GM19239 (cell line): ENCODE measurements at regions not wholly inside any gene's neighbourhood (a gene's known extent, or its start where the extent isn't known, plus 50 kb on each side); places are given as distances from the start of the nearest gene placed in this dataset.
"Not testable (repeated sequence)": the region's sequence is repeated elsewhere in the genome, so short reads cannot be mapped to it uniquely, and the experiment has no call there.

Source experiments
- DNase-seq: peaks from one replicate; pipeline ENCODE4 v3.0.0; 2011; ENCODE audit warnings: low spot score; ENCODE audit not compliant: insufficient read length
- FAIRE-seq: peaks from 2 replicates; lab custom pipeline; 2011; peaks lifted over from hg19 to GRCh38; lab: Jason Lieb, UNC

GRCh38 chr22:48513929-48514328 lies 1313.7 kb downstream of the BRD1 start:
- FAIRE-seq = no peak

GRCh38 chr22:48513446-48513845 lies 1314.2 kb downstream of the BRD1 start:
- FAIRE-seq = no peak
- DNase-seq = no peak

More at GRCh38 chr22:48513929-48514328, 1313.7 kb downstream of the BRD1 start:
- no peak for DNase-seq

DNA sequence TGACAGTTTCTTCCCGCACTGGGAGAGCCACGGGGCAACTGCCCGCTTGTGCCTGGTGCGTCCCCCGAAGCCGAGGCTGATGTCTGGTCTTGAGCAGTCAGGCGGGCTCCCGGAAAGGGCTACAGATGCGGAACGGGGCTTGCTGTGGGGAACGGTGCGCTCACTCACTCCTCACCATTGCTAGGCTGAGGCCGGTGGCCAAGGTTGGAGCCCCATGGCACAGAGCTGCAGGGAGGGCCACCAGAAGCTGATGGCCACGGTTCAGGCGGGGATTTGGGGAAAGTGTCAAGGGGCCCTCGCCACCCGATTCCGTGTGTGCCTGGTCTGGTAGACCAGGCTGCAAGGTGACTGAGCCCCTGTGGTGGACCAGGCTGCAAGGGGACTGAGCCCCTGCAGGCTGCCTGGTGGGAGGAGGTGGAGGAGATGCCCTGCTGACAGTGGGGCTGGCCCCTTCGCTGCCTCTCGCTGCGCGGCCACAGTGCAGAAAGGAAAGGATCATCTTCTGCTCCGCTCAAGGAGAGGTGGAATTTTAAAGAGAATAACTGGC lies 1315.8 kb downstream of the BRD1 start:
- no peak for FAIRE-seq
- DNase-seq = no peak

GRCh38 chr22:48511211-48511610 lies 1316.5 kb downstream of the BRD1 start:
- FAIRE-seq = no peak
- DNase-seq = no peak

DNA sequence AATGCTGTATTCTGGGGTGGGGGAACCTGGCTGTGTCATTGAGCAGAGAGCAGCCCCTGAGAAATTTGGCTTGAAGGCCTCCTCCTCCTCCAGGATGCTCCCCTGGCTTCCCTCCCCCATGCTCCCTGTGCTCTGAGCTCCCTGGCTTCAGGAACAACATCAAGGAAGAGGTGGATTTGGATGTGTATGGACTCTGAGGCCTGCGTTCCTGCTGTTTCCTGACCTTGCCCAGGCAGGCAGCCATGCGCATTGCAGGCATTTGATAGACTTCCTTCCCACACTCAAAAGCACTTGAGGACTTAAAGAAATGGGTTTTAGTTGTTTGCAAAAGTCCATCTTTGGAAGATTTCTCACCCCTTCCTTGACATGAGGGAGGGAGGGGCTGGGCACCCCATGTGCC lies 1317.1 kb downstream of the BRD1 start:
- no peak for DNase-seq
- FAIRE-seq = no peak

- FAIRE-seq = no peak
Observed at GRCh38 chr22:48507595-48508350, 1319.9 kb downstream of the BRD1 start.

GRCh38 chr22:48507171-48507570 lies 1320.5 kb downstream of the BRD1 start:
- FAIRE-seq = no peak

More at GRCh38 chr22:48507595-48508350, 1319.9 kb downstream of the BRD1 start:
- no peak for DNase-seq

DNA sequence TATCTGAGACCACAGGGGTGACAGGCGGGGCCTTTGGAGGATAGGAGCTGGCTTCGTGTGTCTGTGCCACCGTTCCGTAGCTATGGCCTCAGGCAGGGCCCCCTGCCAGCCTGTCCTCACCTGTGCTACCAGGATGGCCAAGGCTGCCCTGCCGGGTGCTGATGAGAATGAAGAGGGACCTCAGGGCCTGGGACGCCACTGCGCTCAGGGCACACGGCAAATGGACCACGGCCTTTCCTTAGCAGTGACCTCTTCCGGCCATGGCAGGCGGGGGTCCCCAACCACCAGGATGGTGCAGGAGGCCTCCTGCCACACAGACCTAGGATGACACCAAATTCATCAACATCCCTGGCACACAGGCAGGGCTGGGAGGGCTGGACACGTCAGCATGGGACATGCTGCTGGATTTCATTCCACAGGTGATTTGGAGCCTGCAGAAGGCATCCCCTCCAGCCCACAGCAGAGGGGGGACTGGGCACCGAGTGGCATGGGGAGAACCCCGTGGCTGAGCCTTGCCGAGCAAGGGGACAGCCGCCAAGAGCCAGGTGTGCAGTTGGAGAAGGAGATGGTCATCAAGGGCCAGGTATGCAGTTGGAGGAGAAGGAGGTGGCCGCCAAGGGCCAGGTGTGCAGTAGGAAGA lies 1321.0 kb downstream of the BRD1 start:
- DNase-seq (no peak), FAIRE-seq (no peak)

More at GRCh38 chr22:48507171-48507570, 1320.5 kb downstream of the BRD1 start:
- DNase-seq = no peak

DNA sequence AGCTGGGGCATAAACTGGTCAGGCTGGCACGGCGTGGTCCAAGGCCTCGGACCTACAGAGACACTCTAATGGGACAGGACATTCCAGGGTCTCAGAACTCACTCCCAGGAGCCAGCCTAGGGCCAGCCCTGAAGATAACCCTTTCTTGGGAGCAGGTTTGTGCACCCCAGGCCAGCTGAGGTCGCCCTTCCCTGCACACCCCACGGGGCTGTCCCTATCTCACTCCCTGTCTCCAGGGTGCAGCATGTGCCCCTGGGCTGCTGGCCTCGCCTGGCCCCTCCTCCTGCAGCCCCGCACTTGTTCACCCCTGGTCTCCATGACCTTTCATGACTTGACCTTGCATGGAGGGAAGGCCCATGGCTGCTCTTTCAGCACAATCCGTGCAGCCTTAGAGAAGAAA lies 1321.8 kb downstream of the BRD1 start:
- no peak for FAIRE-seq
- no peak for DNase-seq

DNA sequence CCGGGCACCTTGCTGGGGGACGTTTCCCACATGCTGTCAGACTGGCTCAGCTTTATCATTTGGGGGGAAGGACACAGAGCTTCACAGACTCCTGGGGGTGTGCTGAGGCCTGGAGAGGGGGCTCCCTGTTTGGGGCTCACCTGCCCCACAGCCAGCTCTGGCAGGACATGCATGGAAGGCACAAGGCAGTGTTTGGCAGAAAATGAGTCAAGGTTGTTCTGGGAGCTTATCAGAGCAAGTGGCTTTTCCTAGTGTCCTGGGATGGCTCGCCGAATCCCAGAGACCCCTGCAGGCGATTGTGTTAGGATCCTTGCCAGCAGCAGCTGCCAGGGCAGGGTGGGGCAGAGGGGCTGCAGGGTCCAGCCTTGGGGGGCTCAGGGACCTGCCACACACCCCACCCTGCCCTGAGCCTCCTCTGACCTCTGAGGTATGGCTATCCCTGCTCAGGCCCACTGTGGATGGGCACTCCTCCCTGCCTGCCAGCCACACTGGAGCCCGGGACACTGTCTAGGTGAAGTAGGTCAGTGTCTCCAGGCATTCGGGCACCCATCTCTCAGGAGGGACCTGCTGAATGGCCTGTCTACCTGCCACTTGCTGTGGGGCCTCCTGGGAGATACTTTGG lies 1323.0 kb downstream of the BRD1 start:
- no peak for FAIRE-seq
- no peak for DNase-seq

- no peak for FAIRE-seq
Observed at GRCh38 chr22:48503876-48504275, 1323.8 kb downstream of the BRD1 start.

DNA sequence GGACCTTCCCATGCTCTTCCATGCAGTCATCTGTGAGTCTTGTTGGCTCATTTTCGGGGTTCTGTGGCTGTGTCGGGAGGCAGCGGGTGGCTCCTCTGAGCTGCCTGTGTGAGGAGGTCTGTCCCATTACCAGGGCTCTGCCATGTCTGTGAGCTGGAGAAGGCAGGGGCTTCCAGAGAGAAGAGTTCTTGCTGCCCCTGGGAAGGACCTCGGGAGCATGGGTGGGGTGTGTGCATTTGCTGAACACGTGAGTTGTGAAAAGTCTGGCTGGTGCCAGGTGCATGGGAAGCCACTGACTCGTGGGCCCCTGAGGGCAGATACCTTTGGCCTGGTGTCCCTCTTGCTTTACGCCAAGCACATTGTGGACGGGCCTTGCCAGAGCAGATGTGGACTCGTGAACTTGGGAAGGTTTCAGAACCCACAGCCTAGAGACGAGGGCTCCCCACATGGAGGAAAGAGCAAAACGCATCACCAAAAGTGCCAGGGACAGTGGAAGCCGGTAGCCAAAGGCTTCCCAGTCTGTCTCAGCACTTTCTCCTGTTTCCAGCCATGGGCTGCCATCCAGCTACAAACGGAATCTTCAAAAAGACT lies 1324.5 kb downstream of the BRD1 start:
- no peak for DNase-seq
- FAIRE-seq = no peak

More at GRCh38 chr22:48503876-48504275, 1323.8 kb downstream of the BRD1 start:
- no peak for DNase-seq

DNA sequence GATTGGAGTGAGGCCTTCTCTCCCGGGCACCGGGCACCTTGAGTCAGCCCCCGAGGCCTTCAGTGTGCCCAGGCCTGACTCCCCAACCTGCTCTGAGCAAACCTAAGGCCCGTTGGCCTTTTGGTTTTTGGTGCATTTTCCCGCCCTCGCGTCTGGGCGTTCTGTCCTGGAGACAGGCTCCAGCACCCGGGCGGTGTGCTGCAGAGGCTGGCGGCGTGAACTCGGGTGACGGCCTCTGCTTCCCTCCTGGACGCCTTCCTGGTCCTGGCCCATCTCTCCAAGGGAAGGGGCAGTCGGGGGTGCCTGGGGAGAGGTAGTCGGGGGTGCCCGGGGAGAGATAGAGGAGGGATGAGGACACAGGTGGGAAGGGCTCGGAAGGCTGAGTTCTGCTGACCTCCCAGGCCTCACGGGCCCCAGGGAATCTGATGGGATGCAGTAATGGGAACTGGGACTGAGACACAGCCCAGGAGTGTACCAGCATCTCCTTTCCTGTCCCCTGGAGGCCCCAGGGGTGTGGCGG lies 1326.4 kb downstream of the BRD1 start:
- FAIRE-seq (no peak), DNase-seq (no peak)

GRCh38 chr22:48500471-48501230 lies 1327.0 kb downstream of the BRD1 start:
- no peak for DNase-seq
- FAIRE-seq = no peak

- DNase-seq (no peak), FAIRE-seq (no peak)
Observed at GRCh38 chr22:48499456-48500425, 1327.9 kb downstream of the BRD1 start.

- no peak for FAIRE-seq
- no peak for DNase-seq
Observed at GRCh38 chr22:48498526-48499331, 1328.9 kb downstream of the BRD1 start.

DNA sequence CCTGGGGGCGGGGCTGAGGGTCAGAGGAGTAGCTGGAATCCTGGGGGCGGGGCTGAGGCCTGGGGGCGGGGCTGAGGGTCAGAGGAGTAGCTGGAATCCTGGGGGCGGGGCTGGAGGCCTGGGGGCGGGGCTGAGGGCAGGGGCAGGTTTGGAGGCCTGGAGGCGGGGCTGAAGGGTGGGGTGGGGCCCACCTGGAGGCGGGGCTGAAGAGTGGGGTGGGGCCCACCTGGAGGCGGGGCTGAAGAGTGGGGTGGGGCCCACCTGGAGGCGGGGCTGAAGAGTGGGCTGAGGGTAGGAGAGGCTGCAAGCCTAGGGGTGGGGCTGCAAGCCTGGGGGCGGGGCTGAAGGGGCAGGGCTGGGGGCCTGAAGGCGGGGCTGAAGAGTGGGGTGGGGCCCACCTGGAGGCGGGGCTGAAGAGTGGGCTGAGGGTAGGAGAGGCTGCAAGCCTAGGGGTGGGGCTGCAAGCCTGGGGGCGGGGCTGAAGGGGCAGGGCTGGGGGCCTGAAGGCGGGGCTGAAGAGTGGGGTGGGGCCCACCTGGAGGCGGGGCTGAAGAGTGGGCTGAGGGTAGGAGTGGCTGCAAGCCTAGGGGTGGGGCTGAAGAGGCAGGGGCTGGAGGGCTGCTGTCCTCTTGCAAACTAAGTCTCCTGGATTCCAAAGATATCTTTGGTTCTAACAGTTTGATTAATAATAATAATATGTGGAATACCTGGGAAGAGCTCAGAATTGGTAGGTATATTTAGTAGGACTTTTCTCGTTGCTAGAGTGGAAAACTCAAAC lies 1329.7 kb downstream of the BRD1 start:
- DNase-seq, FAIRE-seq: not testable (repeated sequence)
